Endothelial cell of umbilical vein (primary cell): ENCODE measurements at regions not wholly inside any gene's neighbourhood (a gene's known extent, or its start where the extent isn't known, plus 50 kb on each side); places are given as distances from the start of the nearest gene placed in this dataset.

Source experiments
- BruUV-seq: library from RNA; stranded (reverse); fragments of 400-500 nt; replicated peaks from 2 replicates; lab custom pipeline; 2021; lab: Mats Ljungman, UMichigan
- CTCF ChIA-PET: fragments of 300-600, 350-600 bp; sonication (Branson Sonifier 250); formaldehyde crosslinking; loops from one replicate; lab custom pipeline; 2021; ENCODE audit warnings: antibody characterized with exemption, inconsistent platforms; lab: Charles Lee
- POLR2A ChIA-PET: fragments of 300-600, 350-600 bp; sonication (Branson Sonifier 250); formaldehyde crosslinking; loops from one replicate; lab custom pipeline; 2021; ENCODE audit warnings: antibody characterized with exemption, inconsistent platforms; lab: Charles Lee
- DNase-seq: peaks from one replicate; pipeline ENCODE4 v3.0.0-alpha.2; 2011; ENCODE audit warnings: low read depth, low spot score
- FAIRE-seq: peaks from 2 replicates; lab custom pipeline; 2011; peaks lifted over from hg19 to GRCh38; lab: Jason Lieb, UNC
- H2AFZ ChIP-seq: 2 replicates; pipeline ENCODE4 v1.6.0; 2012; ENCODE audit warnings: low read depth, low read length, control low read depth, inconsistent platforms
- H3K27ac ChIP-seq: 2 replicates; pipeline ENCODE4 v1.5.1; 2011; ENCODE audit warnings: low read depth, mild to moderate bottlenecking, control low read depth, low read length, moderate library complexity; ENCODE audit not compliant: insufficient read depth
- H3K27me3 ChIP-seq, 2 experiments: 2 replicates each; pipeline versions ENCODE4 v1.6.0 to v1.6.1; 2011; ENCODE audit warnings: low read length in 2 of 2, mixed read lengths in 1 of 2; ENCODE audit not compliant: control insufficient read depth in 2 of 2, insufficient read depth in 2 of 2
- H3K36me3 ChIP-seq, 2 experiments: 2 replicates in 1 of 2; 3 replicates in 1 of 2; pipeline ENCODE4 v1.5.1; 2011; ENCODE audit warnings: low read length in 2 of 2, mild to moderate bottlenecking in 1 of 2, moderate library complexity in 1 of 2; ENCODE audit not compliant: control insufficient read depth in 2 of 2, insufficient read depth in 2 of 2; ENCODE audit errors: extremely low read depth in 1 of 2
- H3K4me1 ChIP-seq: 3 replicates; pipeline ENCODE4 v1.5.1; 2011; ENCODE audit warnings: mild to moderate bottlenecking, low read length; ENCODE audit not compliant: control insufficient read depth, insufficient read depth; ENCODE audit errors: extremely low read depth
- H3K4me2 ChIP-seq: 2 replicates; pipeline ENCODE4 v1.6.1; 2011; ENCODE audit warnings: low read length, control low read depth, mixed read lengths; ENCODE audit not compliant: insufficient read depth
- H3K4me3 ChIP-seq, 3 experiments: fragments of 200-600 bp in 1 of 3; sonication (generic), shearing (Covaris generic) in 1 of 3; replicated peaks in 1 of 3; 2 replicates each; pipeline ENCODE4 v1.5.1; 2011 to 2016; ENCODE audit warnings: control low read depth in 3 of 3, low read length in 3 of 3, mild to moderate bottlenecking in 2 of 3, inconsistent platforms in 1 of 3, low read depth in 1 of 3, moderate library complexity in 1 of 3; ENCODE audit not compliant: insufficient read depth in 1 of 3
- H3K79me2 ChIP-seq: 2 replicates; pipeline ENCODE4 v1.6.0; 2012; ENCODE audit warnings: low read length, inconsistent platforms; ENCODE audit not compliant: control insufficient read depth, insufficient read depth
- H3K9ac ChIP-seq: replicated peaks from 2 replicates; pipeline ENCODE3; 2011; ENCODE audit warnings: low read length, control low read depth; ENCODE audit not compliant: insufficient read depth; ENCODE audit errors: extremely low read depth
- H3K9me1 ChIP-seq: replicated peaks from 3 replicates; pipeline ENCODE4 v1.6.0; 2011; ENCODE audit warnings: mild to moderate bottlenecking, low read length; ENCODE audit not compliant: control insufficient read depth, insufficient read depth; ENCODE audit errors: extremely low read depth
- H3K9me3 ChIP-seq: replicated peaks from 2 replicates; pipeline ENCODE4 v1.5.1; 2012; ENCODE audit warnings: low read length, inconsistent platforms; ENCODE audit not compliant: control insufficient read depth, insufficient read depth
- H4K20me1 ChIP-seq: replicated peaks from 2 replicates; pipeline ENCODE3; 2011; ENCODE audit warnings: mild to moderate bottlenecking, low read length; ENCODE audit not compliant: control insufficient read depth, insufficient read depth; ENCODE audit errors: extremely low read depth
- CTCF ChIP-seq, 2 donors: IDR thresholded peaks; 1 replicate in 1 of 2; 2 replicates in 1 of 2; pipeline ENCODE4 v1.5.1; 2011; ENCODE audit warnings: low read length in 2 of 2, mild to moderate bottlenecking in 2 of 2, moderate library complexity in 2 of 2, control low read depth in 1 of 2, inconsistent platforms in 1 of 2, low read depth in 1 of 2; ENCODE audit not compliant: insufficient read depth in 1 of 2; ENCODE audit errors: extremely low read depth in 1 of 2
- EZH2 ChIP-seq: IDR thresholded peaks from 2 replicates; pipeline ENCODE4 v1.6.1; 2012; ENCODE audit warnings: borderline replicate concordance, low read depth, mild to moderate bottlenecking, moderate library complexity, low read length, inconsistent platforms; ENCODE audit not compliant: severe bottlenecking
- FOS ChIP-seq: IDR thresholded peaks from 2 replicates; pipeline ENCODE4 v1.6.1; 2011; ENCODE audit warnings: mild to moderate bottlenecking, low read length, moderate library complexity, borderline replicate concordance; ENCODE audit not compliant: insufficient read depth
- GATA2 ChIP-seq: IDR thresholded peaks from 2 replicates; pipeline ENCODE4 v1.7.0; 2011; ENCODE audit warnings: low read depth, mild to moderate bottlenecking, moderate library complexity, mixed read lengths, low read length; ENCODE audit not compliant: insufficient read length, insufficient read depth
- JUN ChIP-seq: IDR thresholded peaks from 2 replicates; pipeline ENCODE4 v1.6.1; 2011; ENCODE audit warnings: borderline replicate concordance, low read depth; ENCODE audit not compliant: insufficient read length, insufficient read depth
- MAX ChIP-seq: IDR thresholded peaks from 2 replicates; pipeline ENCODE4 v1.6.1; 2011; ENCODE audit not compliant: insufficient read depth, insufficient read length
- MYC ChIP-seq: IDR thresholded peaks from one replicate; pipeline ENCODE4 v1.6.1; 2011; ENCODE audit warnings: mild to moderate bottlenecking, low read depth, low read length
- POLR2A ChIP-seq: IDR thresholded peaks from 2 replicates; pipeline ENCODE4 v1.6.1; 2012; ENCODE audit warnings: low read depth, mild to moderate bottlenecking, control low read depth, low read length
- POLR2AphosphoS5 ChIP-seq: IDR thresholded peaks from 2 replicates; pipeline ENCODE4 v1.6.1; 2012; ENCODE audit warnings: low read depth, mild to moderate bottlenecking, control low read depth, low read length, moderate library complexity; ENCODE audit not compliant: insufficient read depth
- dilution Hi-C: fragments of 300-500 bp; cut with MboI; formaldehyde crosslinking; loops from one replicate; pipeline ENCODE4 v1.15.0; 2019; ENCODE audit warnings: low sequenced_read_pairs; ENCODE audit not compliant: extremely low pct_ligation_motif_present
- intact Hi-C: fragments of 100-400 bp; cut with micrococcal nuclease; formaldehyde crosslinking; loops from one replicate; pipeline ENCODE4 v1.10.0; 2022

DNA sequence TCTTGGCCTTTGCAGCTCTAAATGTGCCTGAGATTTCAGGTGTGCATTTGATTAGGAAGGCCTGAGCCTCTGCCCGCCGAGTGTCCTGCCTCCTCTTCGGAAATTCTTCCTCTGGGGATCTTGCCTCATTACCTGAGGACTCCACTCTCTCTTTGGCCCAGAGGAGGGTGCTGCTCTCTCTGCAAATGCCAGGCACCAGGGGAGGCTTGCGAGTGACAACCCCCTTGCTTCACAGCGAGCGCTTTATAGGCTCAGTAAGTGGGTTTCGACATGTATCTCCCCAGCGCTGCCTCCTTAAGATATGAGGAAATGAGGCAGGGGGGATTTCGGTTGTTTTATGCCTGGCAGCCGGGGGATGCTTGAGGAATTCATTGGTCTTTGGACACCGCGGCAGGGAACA, 423.9 kb downstream of the GLRX3 start:
- H3K27ac ChIP-seq: no peak overlapping the region
- no peak overlapping the region for H3K4me2 ChIP-seq
- H3K36me3 ChIP-seq: no peaks in the 10 kb centered on the region
- H3K27me3 ChIP-seq: no peaks in the 10 kb centered on the region
- POLR2A ChIA-PET: no interaction called here
- no peak overlapping the region for H3K4me3 ChIP-seq
- CTCF ChIA-PET: no interaction called here
- dilution Hi-C loops: no loop called here
- no peaks in the 10 kb centered on the region for H4K20me1 ChIP-seq
- H3K4me1 ChIP-seq: no peaks in the 10 kb centered on the region
- no peak overlapping the region for H2AFZ ChIP-seq
- no peak for DNase-seq
- H3K9me1 ChIP-seq: no peaks in the 10 kb centered on the region
- intact Hi-C loops: no loop called here
- TF ChIP-seq MYC: no peak
- no peak for TF ChIP-seq POLR2A
- no peak for TF ChIP-seq GATA2
- no peak for TF ChIP-seq EZH2
- no peak for TF ChIP-seq CTCF (IDR thresholded peaks at IDR 0.05; ENCODE audit: extremely low read depth in 1 of 2, insufficient read depth in 1 of 2, low read depth in 1 of 2, low read length in 2 of 2)
- no peak for TF ChIP-seq FOS
- TF ChIP-seq MAX: no peak
- no peak for TF ChIP-seq POLR2AphosphoS5
- no peak for TF ChIP-seq JUN
- no peak overlapping the region for H3K9ac ChIP-seq
- BruUV-seq: no TSS peak
- no peaks in the 10 kb centered on the region for H3K79me2 ChIP-seq
- peaks cover 1% of the 10 kb centered on the region for H3K9me3 ChIP-seq
- no peak for FAIRE-seq
